ENCODE measurements at regions not wholly inside any gene's neighbourhood (a gene's known extent, or its start where the extent isn't known, plus 50 kb on each side); places are given as distances from the start of the nearest gene placed in this dataset.

DNA sequence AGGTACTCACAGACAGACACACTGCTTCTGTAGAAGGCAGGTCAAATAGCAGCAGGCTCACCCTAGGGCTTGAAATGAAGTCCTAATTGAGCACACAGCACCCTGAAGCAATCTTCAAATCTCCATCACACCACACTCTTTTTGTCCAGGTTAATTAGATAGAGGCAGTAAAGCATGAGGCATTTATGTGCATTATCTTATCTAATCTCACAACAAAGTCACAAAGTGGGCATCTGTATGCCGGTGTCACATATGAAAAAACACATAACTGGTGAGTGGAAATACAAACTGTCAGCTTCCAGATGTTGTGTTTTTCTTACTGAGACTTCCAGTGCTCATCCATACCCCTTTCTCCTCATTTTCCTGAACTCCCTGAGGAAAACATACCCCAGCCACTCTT, 63.8 kb upstream of the NRBF2 start (continued):
- TF ChIP-seq CREB1 (IDR thresholded peaks at IDR 0.05) (no peak), CREB1 (CRISPR knock-in tag; IDR thresholded peaks at IDR 0.05) (no peak)

DNA sequence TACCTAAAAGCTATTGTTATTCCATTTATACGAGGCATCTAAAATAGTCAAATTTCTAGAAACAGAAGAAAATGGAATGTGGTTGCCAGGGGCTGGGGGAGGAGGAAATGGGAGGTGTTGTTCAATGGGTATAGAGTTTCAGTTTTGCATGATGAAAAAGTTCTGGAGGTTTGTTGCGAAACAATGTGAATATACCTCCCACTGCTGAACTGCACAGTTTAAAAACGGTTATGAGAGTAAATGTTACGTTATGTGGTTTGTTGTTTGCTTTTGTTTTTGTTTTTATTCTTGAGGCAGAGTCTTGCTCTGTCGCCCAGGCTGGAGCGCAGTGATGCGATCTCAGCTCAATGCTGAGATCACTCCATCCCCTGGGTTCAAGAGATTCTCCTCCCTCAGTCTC, 64.9 kb upstream of the NRBF2 start:
- Histone ChIP-seq H4K20me1 (ENCODE audit: insufficient read depth, low read length) (no peaks in the 10 kb centered on the region), H3K4me1 (ENCODE audit: insufficient read depth, low read length) (peaks cover 7% of the 10 kb centered on the region), H3K9me3 (ENCODE audit: low read length) (no peaks in the 10 kb centered on the region), H3K9ac (ENCODE audit: insufficient read depth, low read depth, low read length) (no peak overlapping the region), H2AFZ (ENCODE audit: low read length) (no peak overlapping the region), H3K27ac (ENCODE audit: extremely low read length, insufficient read depth, low read length) (no peak overlapping the region), H3K79me2 (ENCODE audit: insufficient read depth, low read length) (no peaks in the 10 kb centered on the region), H3K36me3 (replicated peaks in 1 of 2; ENCODE audit: control insufficient read depth in 1 of 2, insufficient read depth in 2 of 2, low read length in 2 of 2) (no peaks in the 10 kb centered on the region), H3K4me2 (ENCODE audit: low read depth, low read length) (no peak overlapping the region), H3K4me3 (replicated peaks in 1 of 3; ENCODE audit: insufficient read depth in 1 of 3, low read depth in 2 of 3, low read length in 3 of 3) (no peak overlapping the region), H3K27me3 (ENCODE audit: control insufficient read depth in 1 of 2, insufficient read depth in 2 of 2, low read length in 2 of 2) (peaks cover 1 to 32% of the 10 kb centered on the region in 2 experiments)
- ChIA-PET CTCF (ENCODE audit: low intra/inter-chr PET ratio, low total read pairs) (no interaction called here), POLR2A (no interaction called here)
- FAIRE-seq (no peak), DNase-seq (ENCODE audit: low spot score) (no peak), ATAC-seq (no peak)
- TF ChIP-seq CEBPB (IDR thresholded peaks at IDR 0.05; ENCODE audit: borderline replicate concordance, low read depth, low read length), result peak; percentile 31; the same call in 1 of the 2 replicates
- TF ChIP-seq STAG1 (CRISPR knock-in tag; IDR thresholded peaks at IDR 0.05), result no peak
- TF ChIP-seq, protein P1, sequence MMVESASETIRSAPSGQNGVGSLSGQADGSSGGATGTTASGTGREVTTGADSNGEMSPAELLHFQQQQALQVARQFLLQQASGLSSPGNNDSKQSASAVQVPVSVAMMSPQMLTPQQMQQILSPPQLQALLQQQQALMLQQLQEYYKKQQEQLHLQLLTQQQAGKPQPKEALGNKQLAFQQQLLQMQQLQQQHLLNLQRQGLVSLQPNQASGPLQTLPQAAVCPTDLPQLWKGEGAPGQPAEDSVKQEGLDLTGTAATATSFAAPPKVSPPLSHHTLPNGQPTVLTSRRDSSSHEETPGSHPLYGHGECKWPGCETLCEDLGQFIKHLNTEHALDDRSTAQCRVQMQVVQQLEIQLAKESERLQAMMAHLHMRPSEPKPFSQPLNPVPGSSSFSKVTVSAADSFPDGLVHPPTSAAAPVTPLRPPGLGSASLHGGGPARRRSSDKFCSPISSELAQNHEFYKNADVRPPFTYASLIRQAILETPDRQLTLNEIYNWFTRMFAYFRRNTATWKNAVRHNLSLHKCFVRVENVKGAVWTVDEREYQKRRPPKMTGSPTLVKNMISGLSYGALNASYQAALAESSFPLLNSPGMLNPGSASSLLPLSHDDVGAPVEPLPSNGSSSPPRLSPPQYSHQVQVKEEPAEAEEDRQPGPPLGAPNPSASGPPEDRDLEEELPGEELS (CRISPR knock-in tag; IDR thresholded peaks at IDR 0.05), result no peak
- TF ChIP-seq ZSCAN12 (CRISPR knock-in tag; IDR thresholded peaks at IDR 0.05), result no peak
- TF ChIP-seq PRDM4 (CRISPR knock-in tag; IDR thresholded peaks at IDR 0.05; ENCODE audit: borderline replicate concordance), result no peak
- TF ChIP-seq NR2F6 (IDR thresholded peaks at IDR 0.05), result no peak
- no peak for TF ChIP-seq NR2F6 (CRISPR knock-in tag; IDR thresholded peaks at IDR 0.05)
- TF ChIP-seq MNT (IDR thresholded peaks at IDR 0.05), result no peak
- WGBS (ENCODE audit: low lambda C conversion rate), result 42% methylated on average over 7 of the region's 7 CpGs
- no TSS peak for BruUV-seq (replicated peaks)
- intact Hi-C loops (cut with micrococcal nuclease; ENCODE audit: unreplicated experiment), result no loop called here
- in situ Hi-C loops (cut with HindIII; ENCODE audit: extremely low pct_ligation_motif_present, low pct_unique_long_range_greater_than_20kb), result no loop called here
